Superior temporal gyrus (tissue), 1 donor: ENCODE measurements at regions not wholly inside any gene's neighbourhood (a gene's known extent, or its start where the extent isn't known, plus 50 kb on each side); places are given as distances from the start of the nearest gene placed in this dataset.

Experiments used
- DNase-seq: peaks from one replicate; pipeline ENCODE4 v3.0.0-alpha.2; 2016; ENCODE audit errors: extremely low spot score

GRCh38 chr21:41671859-41672542, 94.9 kb downstream of the RIPK4 start:
- no peak for DNase-seq

DNA sequence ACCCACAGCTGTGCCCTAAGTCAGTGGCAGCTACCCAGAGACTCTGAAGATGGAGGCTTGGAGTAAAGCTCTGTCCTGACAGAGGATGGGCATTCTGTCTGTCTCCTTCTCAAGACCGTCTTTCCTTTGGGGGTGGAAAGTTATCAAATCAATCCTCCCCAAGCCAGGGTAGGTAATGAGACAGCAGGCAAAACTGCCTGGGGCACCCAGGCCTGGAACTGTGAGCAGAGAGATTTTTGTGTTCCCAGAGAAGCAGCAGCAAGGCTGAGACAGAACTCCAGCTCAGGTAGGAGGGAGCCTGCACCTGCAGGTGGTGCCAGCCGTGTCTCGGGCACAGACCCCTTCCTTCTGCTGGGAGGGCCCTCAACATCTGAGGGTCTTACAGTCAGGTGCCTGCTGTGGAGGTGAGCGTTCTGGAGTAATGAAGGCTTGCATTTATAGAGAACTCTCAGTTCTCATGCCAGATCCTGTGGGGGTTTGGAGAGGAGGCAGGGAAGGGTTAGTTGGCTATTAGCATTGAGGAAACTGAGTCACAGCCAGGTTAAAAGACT, 95.6 kb downstream of the RIPK4 start:
- no peak for DNase-seq

GRCh38 chr21:41670056-41670805, 96.6 kb downstream of the RIPK4 start:
- no peak for DNase-seq

GRCh38 chr21:41669533-41669830, 97.4 kb downstream of the RIPK4 start:
- no peak for DNase-seq

- no peak for DNase-seq
Observed at GRCh38 chr21:41668686-41669532, 97.9 kb downstream of the RIPK4 start.

DNA sequence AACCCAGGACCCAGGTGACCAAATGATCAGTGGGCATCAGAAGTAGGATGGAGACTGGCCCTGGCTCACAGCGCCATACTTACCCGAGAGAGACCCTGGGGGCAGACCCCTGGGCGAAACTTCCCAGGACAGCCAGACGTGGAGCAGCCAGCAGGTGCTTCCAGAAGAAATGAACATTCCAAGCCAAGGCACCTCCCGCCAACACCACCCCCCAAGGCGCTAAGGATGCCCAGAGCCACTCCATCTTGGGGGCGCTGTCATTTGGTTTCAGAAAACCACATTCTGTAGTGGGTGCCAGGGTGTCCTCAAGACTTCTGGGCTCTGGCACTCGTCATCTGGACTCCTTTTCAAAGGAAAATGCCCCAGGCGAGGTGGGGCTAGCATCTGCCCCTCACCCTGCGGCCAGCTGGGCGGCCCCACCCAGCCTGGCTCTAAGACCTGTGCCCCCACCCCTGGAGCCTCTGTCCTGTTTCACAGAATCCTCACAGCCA, 98.8 kb downstream of the RIPK4 start:
- no peak for DNase-seq

DNA sequence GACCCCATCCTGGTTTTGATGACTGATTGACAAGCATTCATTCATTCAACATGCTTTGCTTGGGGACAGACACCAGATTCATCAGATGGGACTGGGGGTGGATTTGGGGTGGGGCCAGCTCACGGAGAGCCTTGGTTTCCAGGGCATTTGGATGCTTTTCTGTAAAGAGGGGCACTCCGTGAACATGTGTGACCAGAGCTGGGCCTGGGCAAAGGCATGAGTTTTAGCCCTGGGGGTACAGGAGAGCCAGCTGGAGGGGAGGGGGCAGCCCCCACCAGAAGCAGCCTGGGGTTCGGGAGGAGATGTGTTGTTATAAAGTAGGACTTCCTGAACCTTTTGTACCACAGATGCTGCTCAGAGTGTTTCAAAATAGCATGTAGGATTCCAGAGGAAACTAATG, 99.7 kb downstream of the RIPK4 start:
- DNase-seq = no peak

- DNase-seq = no peak
Observed at GRCh38 chr21:41666641-41667081, 100.2 kb downstream of the RIPK4 start.

GRCh38 chr21:41665766-41666595, 100.9 kb downstream of the RIPK4 start:
- DNase-seq = no peak

- no peak for DNase-seq
Observed at GRCh38 chr21:41664881-41665765, 101.7 kb downstream of the RIPK4 start.

GRCh38 chr21:41663805-41664788, 102.8 kb downstream of the RIPK4 start:
- no peak for DNase-seq

DNA sequence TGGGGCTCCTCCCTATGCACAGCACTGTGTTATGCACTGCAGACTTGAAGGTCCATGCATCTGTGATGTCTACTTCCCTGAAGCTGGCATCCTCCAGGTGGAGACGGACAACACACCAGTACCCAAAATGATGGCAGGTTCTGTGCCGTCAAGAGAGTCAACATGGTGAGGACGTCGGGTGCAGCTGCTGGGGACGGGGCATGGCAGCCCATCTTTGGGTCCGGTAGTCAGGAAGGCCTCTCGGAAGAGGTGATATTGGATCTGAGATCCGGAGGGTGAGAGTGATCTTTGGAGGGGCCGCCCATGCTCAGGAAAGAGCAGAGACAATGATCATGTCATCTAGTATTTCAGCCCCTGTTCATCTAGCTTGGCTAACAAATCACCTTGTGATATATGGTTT, 104.1 kb downstream of the RIPK4 start:
- DNase-seq = no peak

- DNase-seq = no peak
Observed at GRCh38 chr21:41662161-41662560, 104.7 kb downstream of the RIPK4 start.

- DNase-seq = no peak
Observed at GRCh38 chr21:41660748-41661147, 106.1 kb downstream of the RIPK4 start.

DNA sequence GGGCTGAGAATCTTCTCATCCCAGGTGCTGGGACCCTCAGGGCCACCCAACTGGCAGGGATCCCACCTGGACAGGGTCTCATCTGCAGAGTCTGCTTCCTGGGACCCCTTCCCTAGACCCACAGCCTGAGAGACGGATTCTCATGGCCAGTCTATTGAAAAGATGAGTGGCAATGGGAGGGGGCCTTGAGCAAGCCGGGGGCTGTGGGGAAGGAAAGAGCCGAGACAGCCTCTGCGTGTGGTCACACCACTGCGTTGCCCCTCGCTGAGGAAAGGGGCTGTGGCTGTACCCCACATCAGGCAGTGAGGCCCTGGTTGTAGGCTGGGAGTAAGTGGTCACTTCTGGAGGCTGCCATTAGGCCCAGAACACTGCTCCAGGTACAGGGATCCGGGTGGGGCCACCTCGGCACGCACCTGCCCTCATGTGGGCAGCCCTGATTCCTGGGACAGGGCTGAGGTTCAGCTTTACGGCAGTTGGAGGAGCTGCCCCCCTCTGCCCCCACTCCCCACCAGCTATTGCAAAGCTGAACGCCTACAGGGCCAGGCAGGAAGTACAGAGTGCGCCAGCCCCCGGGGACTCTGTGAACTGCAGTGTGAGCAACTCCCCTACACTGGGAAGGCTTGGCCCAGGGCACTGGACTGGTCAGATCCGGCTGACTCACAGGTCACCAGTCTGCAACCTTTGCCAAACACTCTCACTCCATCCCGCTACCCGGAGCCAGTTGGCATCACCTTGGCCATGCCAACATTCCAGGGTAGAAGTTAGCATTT, 106.9 kb downstream of the RIPK4 start:
- no peak for DNase-seq

DNA sequence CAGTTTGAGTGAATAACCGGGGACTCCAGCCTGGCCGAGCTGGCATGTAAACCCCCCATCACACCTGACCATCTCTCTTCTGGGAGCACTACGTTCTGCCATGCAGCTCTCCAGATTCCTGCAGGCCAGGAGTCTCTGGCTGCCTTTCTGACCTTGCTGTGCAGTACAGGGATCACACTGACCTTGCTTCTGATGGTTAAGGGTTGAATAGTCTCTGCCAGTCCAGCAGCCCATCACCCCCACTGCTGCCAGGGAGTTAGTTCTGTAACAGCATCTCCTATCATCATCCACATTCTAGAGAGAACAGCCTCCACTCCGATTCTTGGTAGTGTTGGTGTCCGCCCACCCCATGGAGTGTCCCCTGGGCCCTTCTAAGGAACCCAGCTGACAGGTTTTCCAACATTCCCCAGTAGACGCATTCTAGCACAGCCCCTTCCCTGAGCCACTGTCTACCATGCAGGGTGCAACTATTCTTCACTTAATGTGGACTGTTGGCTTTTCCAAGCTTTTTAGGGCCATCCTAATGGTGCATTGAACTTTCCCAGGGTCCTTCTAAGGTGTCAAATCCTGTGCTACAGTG, 109.8 kb downstream of the RIPK4 start:
- no peak for DNase-seq

- DNase-seq = no peak
Observed at GRCh38 chr21:41655259-41655658, 111.6 kb downstream of the RIPK4 start.

DNA sequence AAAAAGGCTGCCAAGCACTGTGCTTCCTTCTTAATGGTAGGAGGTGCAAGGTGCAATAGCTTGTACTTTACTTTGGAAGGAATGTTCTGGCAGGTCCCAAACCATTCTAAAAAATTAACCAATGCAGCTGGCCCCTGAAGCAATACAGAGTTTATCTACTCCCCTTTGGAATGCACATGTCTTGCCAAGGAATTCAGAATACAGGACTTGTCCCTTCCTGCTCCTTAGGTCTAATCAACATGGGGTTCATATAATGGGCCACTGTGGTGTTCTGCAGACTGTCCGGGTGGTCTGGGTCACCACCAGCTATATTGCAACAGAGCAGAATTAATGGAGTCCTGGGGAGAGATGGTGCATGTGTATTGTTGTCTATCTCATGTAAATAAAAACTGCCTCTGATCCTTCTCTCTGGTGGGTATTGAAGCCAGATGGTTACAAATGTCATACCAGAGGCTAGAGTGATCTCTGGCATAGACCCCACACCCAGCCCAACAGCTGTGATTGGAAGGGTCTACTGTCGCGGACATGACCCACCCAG, 112.8 kb downstream of the RIPK4 start:
- DNase-seq = no peak
